ENCODE measurements at regions not wholly inside any gene's neighbourhood (a gene's known extent, or its start where the extent isn't known, plus 50 kb on each side); places are given as distances from the start of the nearest gene placed in this dataset.
A peak's percentile ranks its signal among the peaks of the same experiment; 100 is the strongest.

DNA sequence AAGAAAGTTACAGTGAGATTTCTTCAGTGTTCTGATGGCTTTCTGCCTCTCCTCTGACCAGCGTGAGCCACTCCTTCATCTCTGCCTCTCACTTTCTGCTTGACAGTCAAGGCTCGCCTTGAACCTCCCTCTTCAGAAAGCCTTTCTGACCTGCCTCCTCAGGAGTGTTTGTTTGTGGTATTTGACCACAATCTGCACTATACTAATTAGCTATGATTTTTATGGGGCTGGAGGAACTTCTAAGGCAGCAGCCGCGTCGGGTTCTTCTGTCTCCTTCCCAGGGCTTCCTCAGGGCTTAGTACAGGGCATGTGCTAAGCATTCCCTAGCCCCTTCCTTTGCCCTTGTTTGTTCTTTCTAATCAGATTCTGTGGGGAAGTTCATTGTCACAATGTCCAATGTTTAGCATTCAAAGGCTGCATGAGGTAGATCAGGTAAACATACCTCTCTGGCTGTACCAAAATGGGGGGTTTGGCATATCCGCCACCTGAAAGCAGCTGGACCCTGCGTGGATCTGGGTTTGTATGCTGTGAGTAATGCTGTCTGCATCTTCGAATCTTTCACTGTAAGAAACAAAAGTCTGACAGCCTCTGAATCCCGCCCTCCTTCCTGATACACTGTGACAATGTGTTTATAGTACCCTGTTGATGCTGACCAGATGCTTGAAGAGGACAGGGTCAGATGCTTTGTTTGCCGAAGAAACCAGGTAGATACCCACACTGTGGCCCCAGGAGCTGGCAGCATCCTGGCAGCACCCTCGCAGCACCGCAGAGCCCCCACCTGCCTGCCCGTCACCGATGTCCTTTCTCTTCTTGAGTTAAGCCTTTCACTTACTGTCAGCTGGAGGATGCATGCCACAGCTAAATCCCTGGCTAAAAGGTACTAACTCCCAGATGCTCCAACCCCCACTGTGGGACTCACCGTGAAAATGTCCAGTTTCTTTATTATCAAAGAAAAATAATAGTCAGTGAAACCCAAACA, 260.8 kb upstream of the HDAC4 start:
- TF ChIP-seq, protein P1, sequence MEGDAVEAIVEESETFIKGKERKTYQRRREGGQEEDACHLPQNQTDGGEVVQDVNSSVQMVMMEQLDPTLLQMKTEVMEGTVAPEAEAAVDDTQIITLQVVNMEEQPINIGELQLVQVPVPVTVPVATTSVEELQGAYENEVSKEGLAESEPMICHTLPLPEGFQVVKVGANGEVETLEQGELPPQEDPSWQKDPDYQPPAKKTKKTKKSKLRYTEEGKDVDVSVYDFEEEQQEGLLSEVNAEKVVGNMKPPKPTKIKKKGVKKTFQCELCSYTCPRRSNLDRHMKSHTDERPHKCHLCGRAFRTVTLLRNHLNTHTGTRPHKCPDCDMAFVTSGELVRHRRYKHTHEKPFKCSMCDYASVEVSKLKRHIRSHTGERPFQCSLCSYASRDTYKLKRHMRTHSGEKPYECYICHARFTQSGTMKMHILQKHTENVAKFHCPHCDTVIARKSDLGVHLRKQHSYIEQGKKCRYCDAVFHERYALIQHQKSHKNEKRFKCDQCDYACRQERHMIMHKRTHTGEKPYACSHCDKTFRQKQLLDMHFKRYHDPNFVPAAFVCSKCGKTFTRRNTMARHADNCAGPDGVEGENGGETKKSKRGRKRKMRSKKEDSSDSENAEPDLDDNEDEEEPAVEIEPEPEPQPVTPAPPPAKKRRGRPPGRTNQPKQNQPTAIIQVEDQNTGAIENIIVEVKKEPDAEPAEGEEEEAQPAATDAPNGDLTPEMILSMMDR (IDR thresholded peaks at IDR 0.05) = no peak
- no peak for TF ChIP-seq POLR2A (IDR thresholded peaks at IDR 0.05)
- H3K9me3 ChIP-seq = no peaks in the 10 kb centered on the region
- no peak overlapping the region for H3K4me3 ChIP-seq
- intact Hi-C loops (cut with DNase I; ENCODE audit: low total_unique reads) = no loop called here
- 52 to 57% methylated on average over 13 to 15 of the region's 15 CpGs for WGBS, 2 donors
- no peaks in the 10 kb centered on the region for H3K36me3 ChIP-seq (ENCODE audit: low read depth, missing control alignments)
- no peak overlapping the region for H3K27ac ChIP-seq
- H3K27me3 ChIP-seq = no peaks in the 10 kb centered on the region
- peaks cover 15% of the 10 kb centered on the region for H3K4me1 ChIP-seq
- no peak for DNase-seq

DNA sequence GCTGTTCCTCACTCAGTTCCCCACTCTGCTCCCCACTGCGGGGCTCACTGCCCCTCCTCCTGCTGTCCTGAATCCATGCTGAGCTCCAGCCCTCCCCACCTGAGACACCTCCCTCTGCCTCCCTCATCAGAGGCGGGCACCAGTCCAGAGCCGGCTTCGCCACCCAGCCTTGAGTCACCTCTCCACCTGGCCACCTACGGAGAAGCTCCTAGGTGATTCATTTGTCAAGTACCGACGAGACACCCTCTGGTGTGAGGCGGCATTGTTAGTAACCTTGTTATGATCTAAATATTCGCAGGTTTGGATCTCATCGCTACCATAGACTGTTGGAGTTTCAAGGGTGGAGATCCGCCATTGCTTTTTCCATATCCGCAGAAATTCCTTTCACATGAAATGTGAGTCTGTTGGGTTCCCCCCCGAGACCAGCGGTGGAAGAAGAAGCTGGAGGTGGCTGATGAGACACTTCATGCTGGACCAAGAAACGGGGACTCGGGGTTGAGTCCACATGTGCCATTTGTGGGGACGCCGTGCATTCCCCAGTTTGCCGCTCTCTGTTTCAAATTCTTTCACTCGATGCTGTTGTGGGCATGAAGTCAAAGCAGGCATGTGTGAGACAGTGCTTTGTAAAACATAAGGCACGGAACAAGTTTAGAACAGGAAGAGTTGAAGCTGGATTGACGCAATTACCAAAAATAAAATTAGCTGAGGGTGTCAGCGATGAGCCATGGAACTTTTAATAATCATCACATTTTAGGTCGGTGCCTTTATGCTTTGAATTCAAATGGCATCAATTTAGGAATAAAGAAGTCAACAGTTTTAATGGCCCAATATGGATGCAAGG, 259.8 kb upstream of the HDAC4 start:
- Histone ChIP-seq H3K36me3 (ENCODE audit: low read depth, missing control alignments) (no peaks in the 10 kb centered on the region), H3K4me1 (peaks cover 15% of the 10 kb centered on the region), H3K27me3 (no peaks in the 10 kb centered on the region), H3K4me3 (peak overlapping the region in 1 of 2 donors; percentile 7), H3K27ac (no peak overlapping the region), H3K9me3 (no peaks in the 10 kb centered on the region)
- intact Hi-C loops (cut with DNase I; ENCODE audit: low total_unique reads) = no loop called here
- DNase-seq = no peak
- 49 to 69% methylated on average over 24 of the region's 24 CpGs for WGBS, 2 donors
- TF ChIP-seq, protein P1 (IDR thresholded peaks at IDR 0.05) = no peak

DNA sequence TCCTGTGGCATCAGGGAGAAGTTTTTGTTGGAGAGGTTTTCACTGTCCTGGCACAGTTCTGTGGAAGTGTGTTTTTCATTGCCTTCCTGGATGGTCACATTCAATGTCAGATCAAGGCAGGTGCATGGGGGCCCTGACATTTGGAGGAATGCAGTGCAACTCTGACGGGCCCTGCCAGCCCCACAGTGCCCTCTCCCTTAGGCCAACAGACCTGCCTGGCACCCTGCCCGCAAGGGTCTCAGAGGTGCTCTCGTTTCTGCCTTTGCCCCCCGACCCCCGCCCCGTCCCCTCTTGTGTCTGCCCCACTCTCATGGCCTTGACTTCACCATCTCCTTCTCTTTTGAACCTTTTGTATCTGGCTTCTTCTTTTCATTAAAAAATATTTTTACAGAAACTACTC, 257.2 kb upstream of the HDAC4 start:
- intact Hi-C loops (cut with DNase I; ENCODE audit: low total_unique reads) = no loop called here
- no peaks in the 10 kb centered on the region for H3K9me3 ChIP-seq
- peaks cover 15% of the 10 kb centered on the region for H3K4me1 ChIP-seq
- no peak overlapping the region for H3K4me3 ChIP-seq
- peak; percentile 6 for DNase-seq
- TF ChIP-seq POLR2A (IDR thresholded peaks at IDR 0.05) = no peak
- TF ChIP-seq, protein P1 (IDR thresholded peaks at IDR 0.05) = no peak
- H3K36me3 ChIP-seq (ENCODE audit: low read depth, missing control alignments) = no peaks in the 10 kb centered on the region
- no peak overlapping the region for H3K27ac ChIP-seq
- H3K27me3 ChIP-seq = no peaks in the 10 kb centered on the region
- WGBS, 2 donors = 86 to 89% methylated on average over 6 of the region's 6 CpGs

DNA sequence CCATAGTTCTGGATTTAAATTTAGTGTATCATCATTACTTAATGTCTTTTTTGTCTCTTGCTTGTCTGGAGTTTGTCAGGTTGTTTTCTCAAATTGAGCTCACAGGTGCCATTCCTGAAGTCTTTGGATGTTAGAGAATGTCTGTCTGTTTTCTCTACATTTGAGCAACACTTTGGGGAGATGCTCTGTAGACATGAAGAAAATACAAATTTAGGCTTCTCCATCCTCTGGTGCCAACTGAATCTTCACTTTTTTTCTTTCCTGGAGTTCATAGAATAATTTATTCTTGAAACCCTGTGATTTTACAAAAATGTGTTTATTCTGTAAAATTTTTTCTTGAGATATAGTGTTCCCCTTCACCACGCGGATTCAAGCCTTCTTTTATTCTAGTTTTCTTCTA, 256.4 kb upstream of the HDAC4 start:
- H3K27ac ChIP-seq = no peak overlapping the region
- WGBS, 2 donors = 95 to 97% methylated on average over 2 of the region's 2 CpGs
- H3K27me3 ChIP-seq = no peaks in the 10 kb centered on the region
- DNase-seq = no peak
- H3K9me3 ChIP-seq = no peaks in the 10 kb centered on the region
- no peaks in the 10 kb centered on the region for H3K36me3 ChIP-seq (ENCODE audit: low read depth, missing control alignments)
- intact Hi-C loops (cut with DNase I; ENCODE audit: low total_unique reads) = no loop called here
- no peak overlapping the region for H3K4me3 ChIP-seq
- no peak for TF ChIP-seq POLR2A (IDR thresholded peaks at IDR 0.05)
- TF ChIP-seq, protein P1 (IDR thresholded peaks at IDR 0.05) = no peak
- H3K4me1 ChIP-seq = peaks cover 12% of the 10 kb centered on the region

Measured in testis (tissue), 2 donors.